Tibial nerve (tissue), 4 donors: ENCODE measurements at regions not wholly inside any gene's neighbourhood (a gene's known extent, or its start where the extent isn't known, plus 50 kb on each side); places are given as distances from the start of the nearest gene placed in this dataset.

Experiments used
- DNase-seq, 2 donors: peaks; one replicate each; pipeline ENCODE4 v3.0.0-alpha.2; 2019; ENCODE audit warnings: low spot score in 2 of 2
- H3K27ac ChIP-seq, 4 donors: fragments of 200-600 bp; sonication (generic) in 3 of 4; one replicate each; pipeline ENCODE4 v1.5.1; 2017 to 2019; ENCODE audit warnings: mild to moderate bottlenecking in 1 of 4
- H3K27me3 ChIP-seq, 2 donors: fragments of 200-600 bp; sonication (generic) in 1 of 2; one replicate each; pipeline versions ENCODE4 v1.5.1 to v1.6.0; 2017 to 2019
- H3K36me3 ChIP-seq, 3 donors: fragments of 200-600 bp; sonication (generic); one replicate each; pipeline ENCODE4 v1.5.1; 2018 to 2019
- H3K4me1 ChIP-seq, 4 donors: fragments of 200-600 bp; sonication (generic) in 3 of 4; one replicate each; pipeline ENCODE4 v1.5.1; 2017 to 2019
- H3K4me3 ChIP-seq, 4 donors: fragments of 200-600 bp; sonication (generic) in 3 of 4; one replicate each; pipeline ENCODE4 v1.5.1; 2017 to 2019; ENCODE audit warnings: mild to moderate bottlenecking in 1 of 4, moderate library complexity in 1 of 4
- H3K9me3 ChIP-seq, 4 donors: fragments of 200-600 bp; sonication (generic) in 3 of 4; one replicate each; pipeline ENCODE4 v1.5.1; 2017 to 2019
- CTCF ChIP-seq, 5 experiments: fragments of 200-600 bp in 3 of 5; fragments of 450-650 bp in 2 of 5; sonication (generic) in 3 of 5; IDR thresholded peaks; one replicate each; pipeline ENCODE4 v1.5.1; 2016 to 2019; ENCODE audit warnings: antibody characterized with exemption in 5 of 5, mild to moderate bottlenecking in 3 of 5, moderate library complexity in 2 of 5
- EP300 ChIP-seq, 2 donors: sonication (generic); formaldehyde crosslinking; IDR thresholded peaks; one replicate each; pipeline ENCODE4 v1.6.1; 2017; ENCODE audit warnings: antibody characterized with exemption in 2 of 2, mild to moderate bottlenecking in 1 of 2
- POLR2A ChIP-seq, 2 donors: fragments of 450-650 bp; IDR thresholded peaks; one replicate each; pipeline ENCODE4 v1.6.1; 2017; ENCODE audit warnings: antibody characterized with exemption in 2 of 2, mild to moderate bottlenecking in 2 of 2, moderate library complexity in 2 of 2
- WGBS, 2 donors: methylation state at CpG; one replicate each; pipeline ENCODE4 v1.1.5; 2018; 5-methylcytosine and 5-hydroxymethylcytosine counted together

GRCh38 chr17:77735566-77736198, 222.8 kb upstream of the TNRC6C start:
- peak overlapping the region; percentile 73 to 88 (median 79) for H3K27ac ChIP-seq
- H3K4me1 ChIP-seq, result peaks cover 0 to 56% (median 21%) of the 10 kb centered on the region in 4 donors
- TF ChIP-seq EP300 (IDR thresholded peaks at IDR 0.05) (peak in 1 of 2 donors; percentile 31), POLR2A (IDR thresholded peaks at IDR 0.05) (no peak)
- no peaks in the 10 kb centered on the region for H3K36me3 ChIP-seq
- no peak for DNase-seq
- WGBS, 2 donors, result 13 to 19% methylated on average over 6 of the region's 7 CpGs
- H3K9me3 ChIP-seq, result peaks cover 0 to 14% (median 0%) of the 10 kb centered on the region in 4 donors
- H3K27me3 ChIP-seq, result no peaks in the 10 kb centered on the region
- peak overlapping the region in 1 of 4 donors; percentile 24 for H3K4me3 ChIP-seq

- Histone ChIP-seq H3K4me3 (no peak overlapping the region), H3K4me1 (peaks cover 0 to 56% (median 21%) of the 10 kb centered on the region in 4 donors), H3K27ac (peak overlapping the region in 3 of 4 donors; percentile 32 to 88 (median 84)), H3K9me3 (peaks cover 0 to 14% (median 0%) of the 10 kb centered on the region in 4 donors), H3K36me3 (no peaks in the 10 kb centered on the region), H3K27me3 (no peaks in the 10 kb centered on the region)
- TF ChIP-seq POLR2A (IDR thresholded peaks at IDR 0.05) (no peak), CTCF (IDR thresholded peaks at IDR 0.05) (no peak), EP300 (IDR thresholded peaks at IDR 0.05) (no peak)
- WGBS, 2 donors, result 30 to 31% methylated on average over 17 of the region's 17 CpGs
- no peak for DNase-seq
Observed at GRCh38 chr17:77736199-77736585, 222.3 kb upstream of the TNRC6C start.

- Histone ChIP-seq H3K36me3 (no peaks in the 10 kb centered on the region), H3K4me3 (no peak overlapping the region), H3K27ac (peak overlapping the region in 3 of 4 donors; percentile 32 to 88 (median 84)), H3K4me1 (peaks cover 0 to 56% (median 21%) of the 10 kb centered on the region in 4 donors), H3K27me3 (no peaks in the 10 kb centered on the region), H3K9me3 (peaks cover 0 to 14% (median 0%) of the 10 kb centered on the region in 4 donors)
- TF ChIP-seq EP300 (IDR thresholded peaks at IDR 0.05) (no peak), POLR2A (IDR thresholded peaks at IDR 0.05) (no peak), CTCF (IDR thresholded peaks at IDR 0.05) (no peak)
- DNase-seq, result no peak
- 70 to 85% methylated on average over 6 of the region's 6 CpGs for WGBS, 2 donors
Observed at GRCh38 chr17:77736721-77737120, 221.8 kb upstream of the TNRC6C start.

- WGBS, 2 donors, result 91 to 93% methylated on average over 21 of the region's 21 CpGs
- DNase-seq, result no peak
- Histone ChIP-seq H3K9me3 (peaks cover 0 to 5% (median 0%) of the 10 kb centered on the region in 4 donors), H3K27ac (peak overlapping the region in 3 of 4 donors; percentile 29 to 88 (median 79)), H3K36me3 (no peaks in the 10 kb centered on the region), H3K27me3 (no peaks in the 10 kb centered on the region), H3K4me3 (no peak overlapping the region), H3K4me1 (peaks cover 0 to 56% (median 21%) of the 10 kb centered on the region in 4 donors)
- no peak for TF ChIP-seq POLR2A (IDR thresholded peaks at IDR 0.05)
- TF ChIP-seq EP300 (IDR thresholded peaks at IDR 0.05), result no peak
- TF ChIP-seq CTCF (IDR thresholded peaks at IDR 0.05), result no peak
Observed at GRCh38 chr17:77737442-77738265, 220.8 kb upstream of the TNRC6C start.

- peaks cover 0 to 50% (median 18%) of the 10 kb centered on the region in 4 donors for H3K4me1 ChIP-seq
- TF ChIP-seq EP300 (IDR thresholded peaks at IDR 0.05) (peak in 1 of 2 donors; percentile 26), POLR2A (IDR thresholded peaks at IDR 0.05) (no peak), CTCF (IDR thresholded peaks at IDR 0.05) (no peak)
- H3K27ac ChIP-seq, result peak overlapping the region in 3 of 4 donors; percentile 29 to 88 (median 79)
- H3K27me3 ChIP-seq, result no peaks in the 10 kb centered on the region
- WGBS, 2 donors, result 26 to 31% methylated on average over 8 of the region's 8 CpGs
- no peaks in the 10 kb centered on the region for H3K9me3 ChIP-seq
- no peaks in the 10 kb centered on the region for H3K36me3 ChIP-seq
- no peak overlapping the region for H3K4me3 ChIP-seq
- peak; percentile 52 for DNase-seq
Observed at GRCh38 chr17:77738751-77739531, 219.6 kb upstream of the TNRC6C start.
